HepG2 (cell line): ENCODE measurements at regions not wholly inside any gene's neighbourhood (a gene's known extent, or its start where the extent isn't known, plus 50 kb on each side); places are given as distances from the start of the nearest gene placed in this dataset.
"Not testable (repeated sequence)": the region's sequence is repeated elsewhere in the genome, so short reads cannot be mapped to it uniquely, and the experiment has no call there.

Experiments
- ATAC-seq: fragments of 200-7000 bp; cut with Tn5 transposase; 3 replicates; pipeline ENCODE4 v1.9.1; 2020; ENCODE audit warnings: mild to moderate bottlenecking, moderate library complexity
- BruUV-seq: library from RNA; stranded (reverse); fragments of 400-500 nt; replicated peaks from 2 replicates; lab custom pipeline; 2021; lab: Mats Ljungman, UMichigan
- CTCF ChIA-PET: fragments of 300-600 bp; formaldehyde crosslinking; extraction: SDS; loops from one replicate; lab custom pipeline; 2021; ENCODE audit warnings: low total read pairs, inconsistent platforms, low intra/inter-chr PET ratio; lab: Yijun Ruan, JAX
- POLR2A ChIA-PET: fragments of 350-600 bp; sonication (Branson Sonifier 250); formaldehyde crosslinking; loops from one replicate; lab custom pipeline; 2020; ENCODE audit warnings: antibody characterized with exemption, inconsistent platforms; lab: Yijun Ruan, JAX
- DNase-seq: peaks from one replicate; pipeline ENCODE4 v3.0.0-alpha.2; 2015; ENCODE audit warnings: low spot score
- FAIRE-seq: peaks from 3 replicates; lab custom pipeline; 2011; peaks lifted over from hg19 to GRCh38; lab: Jason Lieb, UNC
- H2AFZ ChIP-seq: one replicate; pipeline ENCODE4 v1.6.1; 2011; ENCODE audit warnings: low read length, inconsistent platforms
- H3K27ac ChIP-seq: fragments of 300-600 bp; 3 replicates; pipeline ENCODE4 v1.8.0; 2011; ENCODE audit warnings: mixed run types, mild to moderate bottlenecking, mixed read lengths, low read length, inconsistent platforms; ENCODE audit not compliant: insufficient read depth; ENCODE audit errors: extremely low read length
- H3K27me3 ChIP-seq, 2 experiments: fragments of 200-600 bp in 1 of 2; 2 replicates in 1 of 2; 3 replicates in 1 of 2; pipeline versions ENCODE4 v1.6.0 to v1.8.0; 2011; ENCODE audit warnings: low read length in 2 of 2, mild to moderate bottlenecking in 2 of 2, moderate library complexity in 2 of 2, inconsistent platforms in 1 of 2; ENCODE audit not compliant: insufficient read depth in 2 of 2, control insufficient read depth in 1 of 2
- H3K36me3 ChIP-seq, 2 experiments: fragments of 200-600 bp in 1 of 2; replicated peaks in 1 of 2; 2 replicates in 1 of 2; 3 replicates in 1 of 2; pipeline versions ENCODE4 v1.5.1 to v1.8.0; 2011; ENCODE audit warnings: low read length in 2 of 2, inconsistent platforms in 1 of 2; ENCODE audit not compliant: insufficient read depth in 2 of 2, control insufficient read depth in 1 of 2
- H3K4me1 ChIP-seq: 2 replicates; pipeline ENCODE4 v1.5.1; 2012; ENCODE audit warnings: low read length, inconsistent platforms; ENCODE audit not compliant: insufficient read depth
- H3K4me2 ChIP-seq: 2 replicates; pipeline ENCODE4 v1.6.0; 2011; ENCODE audit warnings: low read depth, low read length, inconsistent platforms
- H3K4me3 ChIP-seq, 3 experiments: fragments of 200-600 bp in 1 of 3; sonication (generic), shearing (Covaris generic) in 1 of 3; replicated peaks in 1 of 3; 2 replicates each; pipeline ENCODE4 v1.5.1; 2011 to 2016; ENCODE audit warnings: low read length in 3 of 3, inconsistent platforms in 2 of 3, low read depth in 2 of 3, mild to moderate bottlenecking in 2 of 3, control low read depth in 1 of 3, mixed read lengths in 1 of 3; ENCODE audit not compliant: insufficient read depth in 1 of 3
- H3K79me2 ChIP-seq: one replicate; pipeline ENCODE4 v1.6.1; 2011; ENCODE audit warnings: low read length, inconsistent platforms; ENCODE audit not compliant: insufficient read depth
- H3K9ac ChIP-seq: 2 replicates; pipeline ENCODE4 v1.6.0; 2011; ENCODE audit warnings: mild to moderate bottlenecking, low read depth, low read length, inconsistent platforms; ENCODE audit not compliant: insufficient read depth
- H3K9me3 ChIP-seq: 2 replicates; pipeline ENCODE4 v1.5.1; 2012; ENCODE audit warnings: mild to moderate bottlenecking, low read length
- H4K20me1 ChIP-seq: 2 replicates; pipeline ENCODE4 v1.6.0; 2011; ENCODE audit warnings: inconsistent platforms, mild to moderate bottlenecking, low read length, moderate library complexity; ENCODE audit not compliant: insufficient read depth
- ATF7 ChIP-seq, 2 experiments: fragments of 450-650 bp in 1 of 2; sonication (generic) in 1 of 2; formaldehyde crosslinking in 1 of 2; IDR thresholded peaks; 2 replicates each; pipeline versions ENCODE4 v1.4.0 to v1.6.1; 2016 to 2020; ENCODE audit warnings: antibody characterized with exemption in 1 of 2, mild to moderate bottlenecking in 1 of 2, missing genetic modification reagents in 1 of 2
- CENPBD1 ChIP-seq: sonication (generic); formaldehyde crosslinking; IDR thresholded peaks from 2 replicates; pipeline ENCODE4 v1.8.0; 2022; ENCODE audit warnings: missing genetic modification reagents, low read depth, mild to moderate bottlenecking, borderline replicate concordance
- ZBTB25 ChIP-seq: IDR thresholded peaks from 2 replicates; pipeline ENCODE4 v1.6.1; 2018; ENCODE audit warnings: missing genetic modification reagents
- ZBTB40 ChIP-seq, 2 experiments: fragments of 450-650 bp in 1 of 2; sonication (generic) in 1 of 2; formaldehyde crosslinking in 1 of 2; IDR thresholded peaks; 2 replicates each; pipeline versions ENCODE4 v1.6.1 to v1.8.0; 2016 to 2022; ENCODE audit warnings: antibody characterized with exemption in 1 of 2, mild to moderate bottlenecking in 1 of 2, missing genetic modification reagents in 1 of 2
- ZNF7 ChIP-seq: IDR thresholded peaks from 2 replicates; pipeline ENCODE4 v1.6.1; 2016; ENCODE audit warnings: missing biosample characterization, missing genetic modification reagents
- WGBS: methylation state at CpG from one replicate; pipeline ENCODE4 v1.1.6; 2017; ENCODE audit warnings: low lambda C conversion rate; 5-methylcytosine and 5-hydroxymethylcytosine counted together
- in situ Hi-C: cut with HindIII; loops from 2 replicates; pipeline ENCODE4 v1.10.0; 2017; ENCODE audit warnings: low pct_unique_long_range_greater_than_20kb; ENCODE audit not compliant: extremely low pct_ligation_motif_present
- intact Hi-C: fragments of 100-400 bp; cut with micrococcal nuclease; formaldehyde crosslinking; loops from one replicate; pipeline ENCODE4 v1.10.0; 2022; ENCODE audit not compliant: unreplicated experiment

GRCh38 chr2:34795586-34795985 lies 1196.5 kb upstream of the FAM98A start:
- H3K27me3 ChIP-seq; H3K36me3 ChIP-seq; in situ Hi-C loops; H3K4me3 ChIP-seq; ATAC-seq; H3K9me3 ChIP-seq; BruUV-seq; H3K27ac ChIP-seq; H3K4me1 ChIP-seq; H2AFZ ChIP-seq; H3K4me2 ChIP-seq; TF ChIP-seq ATF7 (CRISPR knock-in tag; IDR thresholded peaks at IDR 0.05): not testable (repeated sequence)
- TF ChIP-seq ATF7 (IDR thresholded peaks at IDR 0.05): peak; percentile 64
- TF ChIP-seq, all 625 proteins: peak for 1; not testable (repeated sequence) for 624
- POLR2A ChIA-PET, H3K9ac ChIP-seq, H3K79me2 ChIP-seq, intact Hi-C loops, FAIRE-seq, H4K20me1 ChIP-seq, CTCF ChIA-PET, DNase-seq: not testable (repeated sequence)
- 15% methylated on average over 5 of the region's 5 CpGs for WGBS

DNA sequence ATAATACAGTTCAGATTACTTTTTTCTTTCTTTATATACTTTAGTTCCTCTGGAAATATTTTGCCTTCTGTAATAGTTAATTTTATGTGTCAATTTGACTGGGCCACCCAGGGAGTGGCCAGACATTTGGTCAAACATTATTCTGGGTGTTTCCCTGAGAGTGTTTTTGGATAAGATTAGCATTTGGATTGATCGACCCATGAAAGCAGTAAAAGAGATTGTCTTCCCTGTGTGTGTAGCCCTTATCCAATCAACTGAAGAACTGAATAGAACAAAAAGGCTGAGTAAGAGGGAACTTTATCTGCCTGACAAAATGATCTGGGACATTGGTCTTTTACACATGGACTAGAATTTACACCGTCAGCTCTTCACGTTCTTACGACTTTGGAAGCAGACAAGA lies 1190.1 kb upstream of the FAM98A start:
- no TSS peak for BruUV-seq
- TF ChIP-seq ZBTB40 (IDR thresholded peaks at IDR 0.05) (no peak), ZBTB40 (CRISPR knock-in tag; IDR thresholded peaks at IDR 0.05) (no peak), ZBTB25 (CRISPR knock-in tag) (no peak), ZNF7 (CRISPR knock-in tag) (no peak), CENPBD1 (CRISPR knock-in tag) (no peak)

More for the DNA sequence above, 1190.1 kb upstream of the FAM98A start:
- Histone ChIP-seq H3K27ac (no peak overlapping the region), H4K20me1 (no peaks in the 10 kb centered on the region), H3K4me3 (no peak overlapping the region), H2AFZ (no peak overlapping the region), H3K9me3 (no peaks in the 10 kb centered on the region), H3K4me2 (no peak overlapping the region), H3K9ac (no peak overlapping the region), H3K27me3 (no peaks in the 10 kb centered on the region; a peak in 1 of 5 replicates), H3K79me2 (no peaks in the 10 kb centered on the region), H3K4me1 (no peaks in the 10 kb centered on the region), H3K36me3 (no peaks in the 10 kb centered on the region)
- intact Hi-C loops (no loop called here), in situ Hi-C loops (no loop called here)
- FAIRE-seq (no peak), ATAC-seq (no peak), DNase-seq (no peak)
- CTCF ChIA-PET: no interaction called here
- 13% methylated on average over 4 of the region's 4 CpGs for WGBS
- POLR2A ChIA-PET: no interaction called here
